OCI-LY3 (cell line): ENCODE measurements at regions not wholly inside any gene's neighbourhood (a gene's known extent, or its start where the extent isn't known, plus 50 kb on each side); places are given as distances from the start of the nearest gene placed in this dataset.

Source experiments
- H2AFZ ChIP-seq: fragments of 200-600, 300-600 bp; shearing (Covaris generic); 2 replicates; pipeline ENCODE4 v1.6.0; 2014; ENCODE audit warnings: antibody characterized with exemption, low read depth, low read length
- H3K27ac ChIP-seq: fragments of 200-600, 300-600 bp; sonication (generic); 2 replicates; pipeline ENCODE4 v1.5.1; 2014; ENCODE audit warnings: mild to moderate bottlenecking, low read length, moderate library complexity, mixed read lengths
- H3K27me3 ChIP-seq: fragments of 200-600, 300-600 bp; sonication (generic); 2 replicates; pipeline ENCODE4 v1.6.1; 2014; ENCODE audit warnings: low read depth, low read length, mixed read lengths
- H3K36me3 ChIP-seq: fragments of 200-600, 300-600 bp; sonication (generic); replicated peaks from 2 replicates; pipeline ENCODE3; 2014; ENCODE audit warnings: low read depth, low read length, mixed read lengths
- H3K4me1 ChIP-seq: fragments of 300-600, 200-600 bp; sonication (generic); 2 replicates; pipeline ENCODE4 v1.6.1; 2014; ENCODE audit warnings: low read length, mixed read lengths
- H3K4me2 ChIP-seq: fragments of 200-600, 300-600 bp; sonication (generic); 2 replicates; pipeline ENCODE4 v1.6.1; 2014; ENCODE audit warnings: low read length, mixed read lengths
- H3K4me3 ChIP-seq: fragments of 300-600, 200-600 bp; sonication (generic); 2 replicates; pipeline ENCODE4 v1.5.1; 2014; ENCODE audit warnings: antibody characterized with exemption, mild to moderate bottlenecking, low read length, moderate library complexity
- H3K79me2 ChIP-seq: fragments of 300-600, 200-600 bp; shearing (Covaris generic); 2 replicates; pipeline ENCODE4 v1.6.1; 2014; ENCODE audit warnings: mild to moderate bottlenecking, low read length, mixed read lengths
- H3K9ac ChIP-seq: fragments of 300-600, 200-600 bp; shearing (Covaris generic); 2 replicates; pipeline ENCODE4 v1.6.0; 2014; ENCODE audit warnings: mild to moderate bottlenecking, low read length, moderate library complexity
- H3K9me3 ChIP-seq: fragments of 200-600, 300-600 bp; shearing (Covaris generic); 2 replicates; pipeline ENCODE4 v1.6.1; 2014; ENCODE audit warnings: low read length, mixed read lengths; ENCODE audit not compliant: insufficient read depth
- H4K20me1 ChIP-seq: fragments of 200-600, 300-600 bp; sonication (generic); 2 replicates; pipeline ENCODE4 v1.6.1; 2016; ENCODE audit warnings: low read length, mixed read lengths; ENCODE audit not compliant: insufficient read depth
- CTCF ChIP-seq: fragments of 200-600, 300-600 bp; sonication (generic); IDR thresholded peaks from 2 replicates; pipeline ENCODE4 v1.5.1; 2014; ENCODE audit warnings: antibody characterized with exemption, low read length, low read depth
- EZH2phosphoT487 ChIP-seq: fragments of 200-600 bp; shearing (Covaris generic); IDR thresholded peaks from 2 replicates; pipeline ENCODE4 v1.6.1; 2018; ENCODE audit warnings: antibody characterized with exemption, mixed run types, low read depth

GRCh38 chr2:5915881-5916310 lies 223.7 kb downstream of the SOX11 start:
- Histone ChIP-seq H3K27ac (no peak overlapping the region), H3K27me3 (no peaks in the 10 kb centered on the region), H3K79me2 (no peaks in the 10 kb centered on the region), H3K4me1 (no peaks in the 10 kb centered on the region), H3K36me3 (no peaks in the 10 kb centered on the region), H3K4me2 (no peak overlapping the region), H3K4me3 (no peak overlapping the region), H3K9me3 (no peaks in the 10 kb centered on the region), H4K20me1 (no peaks in the 10 kb centered on the region), H3K9ac (no peak overlapping the region), H2AFZ (no peak overlapping the region)
- TF ChIP-seq EZH2phosphoT487 = no peak
- peak; percentile 63 for TF ChIP-seq CTCF

GRCh38 chr2:5921081-5921642 lies 229.0 kb downstream of the SOX11 start:
- no peak overlapping the region for H3K4me2 ChIP-seq
- H3K27me3 ChIP-seq = no peaks in the 10 kb centered on the region
- no peaks in the 10 kb centered on the region for H4K20me1 ChIP-seq
- H3K9ac ChIP-seq = no peak overlapping the region
- no peak overlapping the region for H3K4me3 ChIP-seq
- no peaks in the 10 kb centered on the region for H3K79me2 ChIP-seq
- H2AFZ ChIP-seq = no peak overlapping the region
- no peak for TF ChIP-seq CTCF
- no peak for TF ChIP-seq EZH2phosphoT487
- no peaks in the 10 kb centered on the region for H3K36me3 ChIP-seq
- no peaks in the 10 kb centered on the region for H3K4me1 ChIP-seq
- no peaks in the 10 kb centered on the region for H3K9me3 ChIP-seq
- no peak overlapping the region for H3K27ac ChIP-seq

GRCh38 chr2:5923957-5924945 lies 232.1 kb downstream of the SOX11 start:
- Histone ChIP-seq H3K9ac (no peak overlapping the region), H3K36me3 (no peaks in the 10 kb centered on the region)

More at GRCh38 chr2:5923957-5924945, 232.1 kb downstream of the SOX11 start:
- no peak overlapping the region for H2AFZ ChIP-seq
- no peak overlapping the region for H3K4me3 ChIP-seq
- H4K20me1 ChIP-seq = no peaks in the 10 kb centered on the region
- no peaks in the 10 kb centered on the region for H3K9me3 ChIP-seq
- no peak overlapping the region for H3K27ac ChIP-seq
- H3K4me1 ChIP-seq = no peaks in the 10 kb centered on the region
- H3K79me2 ChIP-seq = no peaks in the 10 kb centered on the region
- no peak for TF ChIP-seq CTCF
- TF ChIP-seq EZH2phosphoT487 = no peak
- H3K27me3 ChIP-seq = no peaks in the 10 kb centered on the region
- H3K4me2 ChIP-seq = no peak overlapping the region
